Right lobe of liver (tissue), 4 donors: ENCODE measurements at regions not wholly inside any gene's neighbourhood (a gene's known extent, or its start where the extent isn't known, plus 50 kb on each side); places are given as distances from the start of the nearest gene placed in this dataset.

Experiments used
- POLR2A ChIP-seq: fragments of 450-650 bp; IDR thresholded peaks from one replicate; pipeline ENCODE4 v1.6.1; 2017; ENCODE audit warnings: antibody characterized with exemption, mild to moderate bottlenecking
- TF ChIP-seq, protein P1 (sequence below), 4 donors: fragments of 200-600 bp in 3 of 4; fragments of 450-650 bp in 1 of 4; IDR thresholded peaks; one replicate each; pipeline versions ENCODE4 v1.5.1 to v1.8.0; 2016 to 2022; ENCODE audit warnings: antibody characterized with exemption in 4 of 4, mild to moderate bottlenecking in 2 of 4
- donor health status: DM: no; HTN: no; CAD: no.
- donor health status: DM: no; HTN: no; CAD: no.
- donor health status: DM: no; HTN: yes; CAD: no.

DNA sequence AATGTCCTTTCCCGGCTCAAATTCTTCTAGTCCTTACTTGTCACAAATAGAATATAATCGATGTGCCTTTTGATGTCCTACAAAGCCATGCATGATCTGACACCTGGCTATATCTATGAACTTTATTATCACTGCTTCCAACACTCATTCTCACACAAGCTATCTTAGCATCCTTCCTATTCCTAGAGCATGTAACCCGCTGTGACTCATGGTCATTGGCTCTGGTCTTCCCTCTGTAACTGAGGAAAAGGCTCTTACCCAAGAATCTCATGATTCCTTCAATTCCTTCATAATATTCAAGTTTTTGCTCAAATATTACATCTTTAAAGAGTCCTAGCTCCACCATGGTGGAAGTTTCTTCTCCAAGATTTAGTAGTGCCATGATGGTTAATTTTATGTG lies 480.0 kb upstream of the PAPPA start:
- TF ChIP-seq, protein P1, sequence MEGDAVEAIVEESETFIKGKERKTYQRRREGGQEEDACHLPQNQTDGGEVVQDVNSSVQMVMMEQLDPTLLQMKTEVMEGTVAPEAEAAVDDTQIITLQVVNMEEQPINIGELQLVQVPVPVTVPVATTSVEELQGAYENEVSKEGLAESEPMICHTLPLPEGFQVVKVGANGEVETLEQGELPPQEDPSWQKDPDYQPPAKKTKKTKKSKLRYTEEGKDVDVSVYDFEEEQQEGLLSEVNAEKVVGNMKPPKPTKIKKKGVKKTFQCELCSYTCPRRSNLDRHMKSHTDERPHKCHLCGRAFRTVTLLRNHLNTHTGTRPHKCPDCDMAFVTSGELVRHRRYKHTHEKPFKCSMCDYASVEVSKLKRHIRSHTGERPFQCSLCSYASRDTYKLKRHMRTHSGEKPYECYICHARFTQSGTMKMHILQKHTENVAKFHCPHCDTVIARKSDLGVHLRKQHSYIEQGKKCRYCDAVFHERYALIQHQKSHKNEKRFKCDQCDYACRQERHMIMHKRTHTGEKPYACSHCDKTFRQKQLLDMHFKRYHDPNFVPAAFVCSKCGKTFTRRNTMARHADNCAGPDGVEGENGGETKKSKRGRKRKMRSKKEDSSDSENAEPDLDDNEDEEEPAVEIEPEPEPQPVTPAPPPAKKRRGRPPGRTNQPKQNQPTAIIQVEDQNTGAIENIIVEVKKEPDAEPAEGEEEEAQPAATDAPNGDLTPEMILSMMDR (IDR thresholded peaks at IDR 0.05): no peak
- TF ChIP-seq POLR2A: no peak
